Adrenal gland (tissue), 9 donors: ENCODE measurements at regions not wholly inside any gene's neighbourhood (a gene's known extent, or its start where the extent isn't known, plus 50 kb on each side); places are given as distances from the start of the nearest gene placed in this dataset.

Experiments used
- DNase-seq, 7 donors: peaks; one replicate each; pipeline ENCODE4 v3.0.0-alpha.2; 2019 to 2020
- H3K27ac ChIP-seq, 5 donors: fragments of 200-600 bp; sonication (generic) in 4 of 5; 1 replicate in 3 of 5; 2 replicates in 2 of 5; pipeline versions ENCODE4 v1.5.1 to v1.8.0; 2016 to 2020; ENCODE audit warnings: mild to moderate bottlenecking in 1 of 5
- H3K27me3 ChIP-seq: fragments of 200-600 bp; 2 replicates; pipeline ENCODE4 v1.8.0; 2021
- H3K36me3 ChIP-seq, 2 donors: fragments of 200-600 bp; replicated peaks in 1 of 2; 1 replicate in 1 of 2; 2 replicates in 1 of 2; pipeline versions ENCODE4 v1.5.1 to v1.8.0; 2018 to 2022
- H3K4me1 ChIP-seq, 2 donors: fragments of 200-600 bp; replicated peaks in 1 of 2; 1 replicate in 1 of 2; 2 replicates in 1 of 2; pipeline versions ENCODE4 v1.5.1 to v1.8.0; 2018 to 2021
- H3K4me3 ChIP-seq, 4 donors: fragments of 200-600 bp; sonication (generic) in 3 of 4; one replicate each; pipeline ENCODE4 v1.5.1; 2016 to 2018
- H3K9me3 ChIP-seq, 3 donors: fragments of 200-600 bp; sonication (generic) in 1 of 3; replicated peaks in 1 of 3; 1 replicate in 2 of 3; 2 replicates in 1 of 3; pipeline versions ENCODE4 v1.5.1 to v1.8.0; 2016 to 2021
- CTCF ChIP-seq, 6 experiments: fragments of 450-650 bp in 4 of 6; fragments of 200-600 bp in 2 of 6; sonication (generic) in 1 of 6; IDR thresholded peaks; 1 replicate in 5 of 6; 2 replicates in 1 of 6; pipeline versions ENCODE4 v1.5.1 to v1.8.0; 2016 to 2021; ENCODE audit warnings: antibody characterized with exemption in 6 of 6, mild to moderate bottlenecking in 2 of 6, moderate library complexity in 1 of 6
- POLR2A ChIP-seq, 2 donors: fragments of 450-650 bp; IDR thresholded peaks; one replicate each; pipeline ENCODE4 v1.6.1; 2017; ENCODE audit warnings: antibody characterized with exemption in 2 of 2, mild to moderate bottlenecking in 2 of 2, moderate library complexity in 1 of 2
- WGBS, 4 donors: extraction: QIAGEN DNeasy Blood & Tissue Kit in 2 of 4; methylation state at CpG; one replicate each; pipeline versions ENCODE4 v1.1.5 to v1.1.7; 2013 to 2017; 5-methylcytosine and 5-hydroxymethylcytosine counted together
- intact Hi-C, 2 donors: fragments of 100-400 bp; cut with DNase I; formaldehyde crosslinking; loops; one replicate each; pipeline versions ENCODE4 v1.14.1 to v1.15.0; 2022 to 2023
- donor health status: healthy with polysubstance abuse.
- donor health status: Bipolar disorder and iron deficiency.
- donor health status: DM: yes; HTN: yes; CAD: no.
- donor health status: DM: no; HTN: no; CAD: no.
- donor health status: DM: no; HTN: no; CAD: no.

DNA sequence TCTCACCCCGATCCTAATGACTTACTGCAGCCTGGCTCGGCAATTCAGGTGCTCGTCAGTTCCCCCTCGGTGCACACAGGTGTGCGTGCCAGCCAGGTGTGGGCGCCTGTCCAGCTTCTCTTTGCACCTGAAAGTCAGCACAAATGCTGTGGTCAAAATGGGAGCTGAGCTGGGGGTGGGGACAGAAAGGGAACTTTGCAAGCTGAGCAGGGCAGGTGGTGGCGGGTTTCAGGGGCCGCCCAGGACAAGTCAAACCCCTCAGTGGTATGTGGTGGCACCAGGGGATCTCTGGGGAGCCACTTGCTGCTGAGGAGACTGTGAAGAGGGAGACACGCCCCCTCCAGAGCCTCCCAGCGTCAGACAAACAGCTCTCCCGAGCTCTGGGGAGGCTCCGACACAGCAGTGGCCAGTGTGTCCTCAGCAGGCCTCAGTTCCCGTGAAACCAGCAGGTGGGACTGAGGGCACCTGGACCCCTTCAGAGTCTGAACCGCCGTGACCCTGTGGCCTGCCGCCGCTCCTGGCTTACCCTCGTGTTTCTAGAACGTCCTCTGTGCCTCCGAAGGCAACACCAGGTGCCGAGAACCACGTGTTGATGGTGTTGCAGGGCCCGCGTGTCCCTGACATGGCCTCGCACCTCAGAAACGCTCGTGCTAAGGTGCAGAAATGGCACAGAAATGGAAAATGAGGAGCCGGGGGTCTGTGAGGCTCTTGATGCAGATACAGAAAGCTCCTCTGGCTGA lies 233.5 kb upstream of the TNRC6C start:
- DNase-seq: peak in 1 of 7 donors; percentile 30
- Histone ChIP-seq H3K4me3 (no peak overlapping the region), H3K4me1 (no peaks in the 10 kb centered on the region), H3K9me3 (no peaks in the 10 kb centered on the region), H3K36me3 (no peaks in the 10 kb centered on the region), H3K27me3 (no peaks in the 10 kb centered on the region), H3K27ac (no peak overlapping the region)
- intact Hi-C loops: no loop called here
- no peak for TF ChIP-seq POLR2A (IDR thresholded peaks at IDR 0.05)
- TF ChIP-seq CTCF (IDR thresholded peaks at IDR 0.05): no peak
- 86 to 90% (median 88%) methylated on average over 16 to 28 of the region's 28 CpGs for WGBS, 4 donors

DNA sequence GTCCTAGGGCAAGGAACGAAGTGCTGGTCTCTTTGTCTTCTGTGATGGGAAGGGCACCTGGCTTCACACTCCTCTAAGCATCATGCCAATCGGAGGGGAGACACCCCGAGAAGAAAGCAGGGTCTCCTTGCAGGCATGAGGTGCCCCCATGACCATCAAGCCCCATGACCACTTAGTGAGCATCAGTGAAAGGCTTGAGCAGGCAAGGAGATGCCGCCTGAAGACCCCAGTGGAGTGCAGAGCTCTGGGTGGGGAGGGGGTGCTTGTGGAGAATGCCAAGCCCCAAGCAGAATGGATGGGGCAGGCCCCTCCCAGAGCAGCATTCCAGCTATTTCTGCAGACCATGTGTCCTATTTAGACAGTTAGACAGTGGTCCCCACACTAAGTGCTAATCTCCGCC lies 232.7 kb upstream of the TNRC6C start:
- intact Hi-C loops: no loop called here

DNA sequence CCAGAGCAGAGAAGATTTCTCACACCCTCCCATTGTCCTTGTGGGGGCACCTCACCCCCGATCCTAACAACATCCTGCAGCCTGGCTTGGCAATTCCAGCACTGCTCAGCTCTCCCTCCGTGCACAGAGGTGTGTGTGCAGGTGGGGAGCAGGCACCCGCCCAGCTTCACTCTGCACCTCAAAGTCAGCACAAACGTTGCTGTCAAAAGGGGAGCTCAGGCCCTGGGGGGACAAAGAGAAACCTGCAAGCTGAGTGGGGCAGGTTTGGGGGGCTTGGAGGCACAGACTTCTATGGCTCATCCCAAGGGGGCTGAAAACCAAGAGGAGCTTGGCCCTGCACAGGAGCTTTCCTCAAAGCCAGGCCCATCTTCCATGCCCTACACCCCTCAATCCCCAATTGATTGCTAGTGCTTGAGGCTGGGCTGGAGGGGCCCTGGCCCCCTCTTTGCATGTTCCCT lies 231.9 kb upstream of the TNRC6C start:
- no peaks in the 10 kb centered on the region for H3K4me1 ChIP-seq
- no peak for TF ChIP-seq POLR2A (IDR thresholded peaks at IDR 0.05)
- TF ChIP-seq CTCF (IDR thresholded peaks at IDR 0.05): no peak
- 58 to 85% (median 70%) methylated on average over 4 of the region's 4 CpGs for WGBS, 4 donors
- DNase-seq: peak in 1 of 7 donors; percentile 11
- H3K9me3 ChIP-seq: no peaks in the 10 kb centered on the region
- H3K36me3 ChIP-seq: no peaks in the 10 kb centered on the region
- intact Hi-C loops: no loop called here
- no peaks in the 10 kb centered on the region for H3K27me3 ChIP-seq
- H3K4me3 ChIP-seq: no peak overlapping the region
- H3K27ac ChIP-seq: peak overlapping the region in 1 of 5 donors; percentile 69

More for the DNA sequence above, 232.7 kb upstream of the TNRC6C start:
- Histone ChIP-seq H3K4me3 (no peak overlapping the region), H3K4me1 (no peaks in the 10 kb centered on the region), H3K27ac (no peak overlapping the region), H3K9me3 (no peaks in the 10 kb centered on the region), H3K27me3 (no peaks in the 10 kb centered on the region), H3K36me3 (no peaks in the 10 kb centered on the region)
- TF ChIP-seq POLR2A (IDR thresholded peaks at IDR 0.05): no peak
- TF ChIP-seq CTCF (IDR thresholded peaks at IDR 0.05): no peak
- DNase-seq: peak in 1 of 7 donors; percentile 39
- WGBS, 4 donors: 88 to 100% (median 89%) methylated on average over 2 to 5 of the region's 5 CpGs

DNA sequence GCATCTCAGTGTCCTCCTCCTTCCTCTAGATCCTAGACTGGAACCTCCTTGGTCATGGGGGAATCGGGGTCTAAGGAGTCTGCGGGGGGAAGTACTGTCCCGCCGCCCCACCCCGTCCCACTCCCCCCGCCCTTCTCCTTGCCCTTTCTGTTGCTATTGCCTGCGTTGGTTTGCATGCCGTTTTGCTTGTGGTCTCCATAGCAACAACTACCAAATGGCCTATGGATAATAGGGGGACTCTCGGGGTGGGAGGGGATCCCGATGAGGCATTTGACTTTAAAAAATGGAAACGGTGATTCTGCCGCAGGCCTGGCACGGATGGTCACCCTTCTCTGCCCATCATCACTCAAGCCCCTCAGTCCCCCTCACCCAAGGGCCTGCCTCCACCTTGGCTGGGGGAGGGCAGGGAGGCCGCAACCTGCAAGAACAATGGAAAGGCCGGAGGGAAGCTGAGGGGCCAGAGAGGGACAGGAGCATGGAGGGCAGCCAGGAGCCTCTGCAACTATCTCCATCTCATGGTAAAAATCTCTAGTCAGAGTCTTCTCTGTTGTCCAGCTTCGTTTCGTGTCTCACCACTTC lies 231.4 kb upstream of the TNRC6C start:
- H3K27ac ChIP-seq: peak overlapping the region in 1 of 5 donors; percentile 69
- no peak for TF ChIP-seq POLR2A (IDR thresholded peaks at IDR 0.05)
- TF ChIP-seq CTCF (IDR thresholded peaks at IDR 0.05): no peak
- no peaks in the 10 kb centered on the region for H3K27me3 ChIP-seq
- no peaks in the 10 kb centered on the region for H3K4me1 ChIP-seq
- intact Hi-C loops: no loop called here
- peak in 2 of 7 donors; percentile 3 to 29 for DNase-seq
- H3K9me3 ChIP-seq: no peaks in the 10 kb centered on the region
- no peak overlapping the region for H3K4me3 ChIP-seq
- 81 to 84% (median 81%) methylated on average over 13 to 17 of the region's 17 CpGs for WGBS, 4 donors
- H3K36me3 ChIP-seq: no peaks in the 10 kb centered on the region
